ENCODE measurements at regions not wholly inside any gene's neighbourhood (a gene's known extent, or its start where the extent isn't known, plus 50 kb on each side); places are given as distances from the start of the nearest gene placed in this dataset.
"Not testable (repeated sequence)": the region's sequence is repeated elsewhere in the genome, so short reads cannot be mapped to it uniquely, and the experiment has no call there.

DNA sequence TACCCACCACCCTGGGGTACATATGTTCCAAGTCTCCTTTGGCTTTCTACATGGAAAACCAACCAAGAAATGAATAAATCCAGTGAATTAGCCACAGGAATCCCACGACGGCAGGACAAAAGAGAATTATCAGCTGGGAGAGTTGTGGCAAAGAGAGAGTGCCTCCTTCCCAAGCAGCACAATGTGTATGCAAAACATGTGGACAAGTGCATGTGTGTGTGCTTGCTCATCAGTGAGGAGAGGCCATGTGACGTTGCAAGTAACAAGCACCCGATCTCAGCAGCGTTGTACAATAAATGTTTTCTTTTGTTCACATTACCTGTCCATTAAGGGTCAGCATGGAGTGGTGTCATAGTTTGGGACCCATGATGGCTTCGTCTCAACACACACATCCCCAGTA, 50.0 kb upstream of the EMX2 start:
- peak; percentile 70 to 76 for DNase-seq

DNA sequence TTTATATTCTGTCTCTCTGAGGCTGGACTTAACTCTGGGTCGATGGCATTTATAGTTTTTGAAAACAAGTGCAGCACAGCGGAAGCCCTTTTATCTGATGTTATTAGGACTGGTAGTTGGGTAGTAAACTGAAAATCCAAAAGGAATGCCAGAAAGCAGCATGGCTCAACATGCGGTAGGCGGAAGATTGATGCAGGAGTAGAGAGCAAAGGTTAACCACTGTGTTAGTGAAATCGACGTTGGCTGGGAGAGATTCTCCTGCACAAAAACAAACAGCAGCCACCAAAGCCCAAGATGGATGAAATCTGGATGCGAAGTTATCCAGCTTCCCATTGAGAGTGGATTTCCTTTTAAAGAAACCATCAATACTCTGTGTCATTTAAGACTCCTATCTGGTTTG, 54.5 kb upstream of the EMX2 start:
- DNase-seq, result no peak

DNA sequence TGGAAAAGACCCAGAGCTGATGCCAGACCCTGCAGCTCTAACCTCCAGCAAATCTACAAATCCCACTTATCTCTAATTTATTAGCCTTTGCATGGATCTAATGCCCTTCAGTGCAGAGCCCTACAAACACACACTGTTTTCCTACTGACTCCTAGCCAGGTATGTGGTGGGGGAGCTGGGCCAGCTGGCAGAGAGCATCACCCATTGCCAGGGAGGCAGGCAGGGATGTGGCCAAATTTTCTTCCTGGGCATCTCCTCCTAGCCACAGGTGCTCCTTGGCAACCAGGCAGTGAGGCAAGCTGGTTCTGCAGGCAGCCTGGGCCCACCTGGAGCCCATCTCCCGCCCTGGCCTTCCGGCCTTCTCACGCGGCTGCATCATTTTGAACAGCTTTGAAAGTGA, 55.9 kb upstream of the EMX2 start:
- no peak for DNase-seq

DNA sequence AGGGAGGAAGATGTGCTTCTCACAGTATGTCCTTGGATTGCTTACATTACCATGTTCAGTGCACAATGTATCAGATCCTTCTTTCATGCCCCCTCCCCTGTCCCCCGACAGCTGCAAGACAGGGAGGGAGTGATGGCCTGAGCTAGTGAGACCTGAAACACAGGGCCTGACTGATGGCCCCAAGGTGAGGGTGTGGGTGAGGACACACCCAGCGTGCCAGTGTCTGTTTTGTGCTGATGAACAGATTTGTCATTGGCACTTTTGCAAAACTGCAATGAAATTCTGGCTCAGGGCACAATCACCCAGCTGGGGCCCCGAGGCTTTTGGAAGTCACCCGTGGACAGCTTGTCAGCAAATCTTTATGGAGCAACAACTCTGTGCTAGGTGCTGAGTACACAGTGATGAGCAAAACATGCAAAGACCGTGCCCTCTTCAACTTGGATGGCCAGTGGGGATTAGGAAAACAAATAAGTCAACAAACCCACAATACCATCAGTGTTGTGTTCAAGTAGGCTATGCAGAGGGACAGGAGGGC, 59.4 kb upstream of the EMX2 start:
- DNase-seq, result no peak

GRCh38 chr10:117481011-117481410, 61.5 kb upstream of the EMX2 start:
- DNase-seq, result not testable (repeated sequence)

GRCh38 chr10:117480097-117480496, 62.4 kb upstream of the EMX2 start:
- DNase-seq, result no peak

DNA sequence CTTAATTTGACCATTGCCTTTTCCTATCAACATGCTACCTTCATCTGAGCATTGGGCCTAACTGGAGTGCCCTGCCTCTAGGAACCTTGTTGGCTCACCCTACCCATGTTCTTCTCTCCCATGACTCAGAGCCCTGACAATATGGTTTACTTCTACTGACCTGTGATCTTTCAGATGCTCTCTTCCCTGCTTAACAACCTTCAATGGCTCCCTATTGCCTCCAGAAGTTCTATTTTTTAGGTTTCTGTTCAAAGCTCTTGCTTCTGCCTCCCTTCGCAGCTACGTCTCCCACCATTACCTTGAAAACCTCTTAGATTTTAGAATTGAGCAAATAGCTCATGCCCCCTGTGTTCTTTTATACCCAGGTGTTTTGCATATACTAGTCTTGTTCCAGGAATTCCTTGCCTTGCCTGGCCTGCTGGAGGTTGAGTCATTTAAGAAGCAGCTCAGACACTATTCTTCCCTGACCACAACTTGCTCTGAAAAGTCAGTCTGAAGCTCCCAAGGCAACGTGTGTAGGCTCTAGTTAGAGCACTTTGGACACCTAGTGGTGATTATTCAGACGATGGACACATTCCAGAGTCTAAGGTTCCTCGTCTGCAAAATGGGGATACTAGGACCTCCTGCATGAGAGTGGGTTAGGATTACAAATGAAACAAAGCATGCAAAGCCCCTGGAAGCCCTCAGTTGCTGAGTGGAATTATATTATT, 64.4 kb upstream of the EMX2 start:
- DNase-seq, result peak in 1 of 2 experiments; percentile 4

GRCh38 chr10:117477211-117477947, 65.2 kb upstream of the EMX2 start:
- no peak for DNase-seq

DNA sequence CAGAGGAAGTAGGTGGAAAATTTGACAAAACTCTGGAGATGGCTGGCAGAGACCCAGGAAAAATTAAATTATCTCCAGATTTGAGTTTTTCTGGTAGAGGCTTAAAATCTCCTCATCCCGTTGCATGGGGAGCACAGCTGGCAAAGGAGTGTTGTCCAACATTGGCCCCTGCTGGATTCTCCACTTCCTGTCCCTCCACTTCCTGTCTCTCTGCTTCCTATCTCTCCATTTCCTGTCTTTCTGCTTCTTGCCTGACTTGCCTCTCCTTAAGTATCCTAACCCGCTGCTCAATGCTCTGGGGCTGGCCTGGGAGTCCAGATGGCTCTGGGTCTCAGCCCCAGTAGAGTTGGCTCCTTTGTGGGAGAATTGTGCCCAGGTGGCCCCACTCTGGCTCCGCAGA, 65.8 kb upstream of the EMX2 start:
- DNase-seq, result no peak

- no peak for DNase-seq
Observed at GRCh38 chr10:117476281-117476680, 66.3 kb upstream of the EMX2 start.

DNA sequence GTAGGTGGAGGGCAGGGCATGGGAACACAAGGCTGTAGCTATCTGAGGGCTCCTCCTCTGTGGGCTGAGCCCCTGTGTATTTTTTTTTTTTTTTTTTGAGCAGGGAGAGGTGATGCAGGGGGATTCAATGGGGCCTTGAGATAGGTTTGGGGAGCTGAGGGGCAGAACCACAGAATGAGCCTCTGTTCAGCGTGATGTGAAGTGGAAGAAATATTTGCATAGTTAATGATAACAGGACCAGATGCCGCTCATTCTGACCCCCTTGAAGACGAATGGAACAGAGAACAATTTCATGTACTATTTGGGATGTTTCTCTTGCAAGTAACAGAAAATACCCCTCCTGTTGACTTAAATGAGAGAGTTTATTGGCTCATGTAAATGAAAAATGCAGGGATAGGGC, 69.7 kb upstream of the EMX2 start:
- DNase-seq, result peak; percentile 20 to 58

GRCh38 chr10:117471344-117471874, 71.1 kb upstream of the EMX2 start:
- no peak for DNase-seq

GRCh38 chr10:117470733-117471132, 71.8 kb upstream of the EMX2 start:
- DNase-seq, result no peak

GRCh38 chr10:117468665-117469064, 73.9 kb upstream of the EMX2 start:
- no peak for DNase-seq

DNA sequence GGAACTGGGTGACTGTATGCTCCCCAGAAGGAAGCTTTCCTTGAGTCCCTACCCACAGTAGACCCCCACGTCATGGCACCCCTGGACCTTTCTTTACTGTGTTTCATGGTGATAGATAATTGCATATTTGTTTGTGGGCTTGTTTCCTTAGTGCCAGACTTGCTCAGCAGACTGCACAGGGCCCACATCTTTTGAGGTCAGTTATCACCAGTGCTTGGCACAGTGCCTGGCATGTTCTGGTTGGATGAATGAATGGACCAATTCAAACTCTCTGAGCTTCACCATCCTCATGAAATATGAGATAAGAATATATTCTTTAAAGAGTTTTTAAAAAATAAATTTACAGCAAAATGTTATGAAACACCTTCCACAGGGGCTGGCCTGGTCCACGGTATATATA, 78.4 kb upstream of the EMX2 start:
- DNase-seq, result no peak

DNA sequence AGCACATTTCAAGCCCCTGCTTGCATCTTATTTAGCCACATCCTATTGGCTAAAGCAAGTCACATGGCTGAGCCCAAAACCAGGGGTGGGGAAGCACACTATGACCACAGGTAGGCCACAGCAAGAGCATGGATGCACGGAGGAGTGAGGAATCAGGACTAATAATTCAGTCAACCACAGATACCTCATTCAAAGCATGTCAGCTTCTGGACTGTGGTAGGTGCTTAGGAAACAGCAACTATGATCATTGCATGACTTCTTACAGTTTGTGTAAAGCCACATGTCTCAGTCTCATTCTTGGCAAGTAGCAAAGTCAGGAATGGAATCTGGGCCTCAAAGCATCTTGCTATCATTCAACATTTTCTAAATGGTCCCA, 79.0 kb upstream of the EMX2 start:
- DNase-seq, result no peak

DNA sequence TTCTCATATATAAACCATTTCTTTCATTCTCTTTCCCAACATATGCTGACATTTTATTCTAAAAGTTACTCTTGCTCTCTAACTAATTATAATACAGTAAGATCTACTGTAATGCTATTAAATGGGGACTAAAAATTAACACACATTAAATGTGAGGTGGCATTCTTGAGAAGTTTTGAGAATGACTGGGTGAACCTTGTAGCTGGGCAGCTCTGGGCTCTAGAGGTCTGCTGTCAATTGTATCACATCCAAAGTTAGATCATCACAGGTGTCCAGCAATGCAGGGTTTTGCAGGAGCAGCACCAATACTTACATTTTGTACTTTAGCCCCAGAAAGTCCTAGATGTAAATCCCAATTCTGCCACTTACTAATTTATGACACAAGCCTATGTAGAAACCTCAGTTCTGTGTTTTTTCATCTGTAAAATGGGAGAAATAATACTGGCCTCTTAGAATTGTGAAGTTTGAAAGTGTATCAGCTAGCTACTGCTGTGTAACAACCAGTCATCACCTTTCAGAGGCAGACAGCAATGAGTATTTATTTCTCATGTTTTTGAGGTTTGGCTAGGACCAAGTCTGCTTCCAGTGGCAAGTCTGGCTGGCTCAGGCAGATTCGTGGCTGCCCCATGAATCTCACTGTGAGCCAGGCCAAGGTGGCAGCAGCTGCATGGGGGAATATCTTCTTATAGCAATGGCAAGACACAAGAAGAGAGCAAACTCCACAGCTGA, 79.6 kb upstream of the EMX2 start:
- DNase-seq, result no peak

GRCh38 chr10:117462424-117462792, 80.1 kb upstream of the EMX2 start:
- no peak for DNase-seq

GRCh38 chr10:117461766-117462423, 80.7 kb upstream of the EMX2 start:
- no peak for DNase-seq

DNA sequence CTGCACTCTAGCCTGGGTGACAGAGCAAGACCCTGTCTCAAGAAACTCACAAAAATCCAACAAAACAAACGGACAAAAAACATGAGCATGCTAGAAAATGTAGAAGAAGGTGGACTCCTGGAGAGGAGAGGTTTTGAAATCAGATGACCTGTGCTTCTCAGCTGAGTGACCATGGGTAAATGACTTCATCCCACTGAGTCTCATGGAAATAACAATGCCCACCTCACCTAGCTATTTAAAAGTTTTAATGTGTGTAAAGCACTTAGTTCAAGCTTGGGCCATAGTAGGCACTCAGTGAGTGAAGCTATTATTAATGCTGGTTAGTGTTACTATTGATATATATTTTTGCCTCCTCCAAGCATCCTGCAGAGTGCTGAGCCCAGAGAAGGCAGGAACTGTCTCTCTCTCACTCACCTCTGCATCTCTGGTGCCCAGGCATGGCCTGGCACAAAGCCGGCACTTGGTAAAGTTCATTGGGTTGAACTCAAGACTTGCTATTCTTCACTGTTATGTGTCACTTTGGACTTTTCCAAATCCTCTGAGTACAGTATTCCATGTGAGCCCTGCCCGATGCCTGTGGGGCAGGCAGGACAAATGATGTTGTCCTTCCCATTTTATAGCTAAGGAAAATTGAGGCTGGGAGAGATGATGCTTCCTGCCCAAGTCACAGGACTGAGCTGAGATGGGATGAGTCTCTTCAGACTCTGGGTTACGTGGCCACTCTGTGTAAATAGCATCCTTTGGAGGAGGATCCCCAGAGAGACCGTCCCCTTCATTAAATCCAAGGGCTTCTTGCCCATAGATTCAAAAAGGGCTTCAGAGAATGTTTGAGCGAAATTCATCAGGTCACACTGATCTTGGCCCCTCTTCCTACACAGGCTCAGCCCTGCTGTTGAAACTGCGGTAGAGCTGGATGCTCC, 81.4 kb upstream of the EMX2 start:
- DNase-seq, result no peak

GRCh38 chr10:117458571-117458970, 83.3 kb upstream of the PDZD8 start:
- DNase-seq, result no peak

DNA sequence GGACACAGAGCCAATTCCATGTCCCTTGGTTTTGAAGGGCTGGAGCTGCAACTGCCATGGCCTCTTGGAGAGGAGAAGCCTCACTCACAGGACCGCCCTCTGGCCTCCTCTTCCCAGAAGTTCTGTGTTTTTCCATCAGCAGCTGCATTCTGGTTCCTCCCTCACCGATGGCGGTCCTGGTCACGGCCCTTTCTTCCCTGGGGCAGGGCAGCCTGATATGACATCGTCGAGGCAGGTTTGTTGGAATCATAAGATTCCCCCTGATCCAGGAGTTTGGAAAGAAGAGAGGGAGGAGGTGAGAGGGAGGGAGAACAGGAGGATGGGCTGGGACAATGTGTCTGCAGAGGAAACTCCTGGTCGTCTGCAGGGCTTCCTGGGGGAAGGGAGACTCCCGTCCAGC, 82.7 kb upstream of the PDZD8 start:
- DNase-seq, result no peak

All from NCI-H526 (cell line).